ENCODE measurements at regions not wholly inside any gene's neighbourhood (a gene's known extent, or its start where the extent isn't known, plus 50 kb on each side); places are given as distances from the start of the nearest gene placed in this dataset.
"Not testable (repeated sequence)": the region's sequence is repeated elsewhere in the genome, so short reads cannot be mapped to it uniquely, and the experiment has no call there.

DNA sequence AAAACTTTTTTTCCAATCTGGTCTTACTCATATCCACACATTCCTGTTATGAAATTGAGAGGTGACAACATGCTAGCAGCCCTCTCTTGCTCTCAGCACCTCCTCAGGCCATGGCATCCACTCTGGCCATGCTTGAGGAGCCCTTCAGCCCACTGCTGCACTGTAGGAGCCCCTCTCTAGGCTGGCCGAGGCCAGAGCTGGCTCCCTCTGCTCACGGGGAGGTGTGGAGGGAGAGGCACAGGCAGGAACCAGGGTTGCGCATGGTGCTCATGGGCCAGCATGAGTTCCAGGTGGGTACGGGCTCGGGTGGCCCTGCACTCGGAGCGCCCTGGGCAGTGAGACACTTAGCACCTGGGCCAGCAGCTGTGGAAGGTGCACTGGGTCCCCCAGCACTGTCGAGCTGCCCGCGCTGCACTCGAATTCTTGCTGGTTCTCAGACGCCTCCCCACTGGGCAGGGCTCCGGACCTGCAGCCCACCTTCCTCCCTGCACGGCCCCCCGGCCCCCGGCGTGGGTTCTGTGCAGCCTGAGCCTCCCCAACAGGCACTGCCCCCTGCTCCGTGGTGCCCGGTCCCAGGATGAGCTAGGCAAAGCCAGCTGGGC is 1669.6 kb upstream of the CELF4 start:
- ATAC-seq (replicated peaks) (no peak), DNase-seq (no peak)
- H3K4me3 Mint-ChIP-seq: no peak overlapping the region
- H3K27me3 Mint-ChIP-seq: no peaks in the 10 kb centered on the region
- peaks cover 3% of the 10 kb centered on the region for H3K36me3 Mint-ChIP-seq (ENCODE audit: insufficient read depth)
- H3K27ac Mint-ChIP-seq: no peak overlapping the region
- no peaks in the 10 kb centered on the region for H3K4me1 Mint-ChIP-seq (ENCODE audit: low read depth in 2 of 2)
- H3K9me3 Mint-ChIP-seq: peaks cover 7 to 11% of the 10 kb centered on the region in 2 donors

DNA sequence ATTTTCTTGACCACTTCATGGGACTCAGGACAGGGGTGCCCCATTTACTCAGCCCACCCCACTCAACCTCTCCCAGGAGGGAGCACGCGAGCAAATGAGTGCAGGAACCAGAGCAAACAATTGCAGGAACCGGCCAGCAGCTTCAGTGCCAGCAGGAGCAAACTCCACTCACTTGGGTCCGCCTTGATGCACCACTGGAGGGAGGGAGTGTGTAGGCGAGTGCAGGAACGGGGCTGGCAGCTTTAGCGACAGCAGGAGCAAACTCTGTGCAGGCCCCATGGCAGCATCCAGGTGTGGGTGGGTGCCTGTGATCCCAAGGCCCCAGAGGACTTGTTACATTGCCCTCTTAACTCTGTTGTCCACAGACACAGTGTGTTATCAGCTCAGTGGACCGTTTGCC is 1667.3 kb upstream of the CELF4 start:
- Mint-ChIP-seq H3K27me3 (no peaks in the 10 kb centered on the region), H3K27ac (no peak overlapping the region), H3K4me1 (ENCODE audit: low read depth in 2 of 2) (no peaks in the 10 kb centered on the region), H3K4me3 (no peak overlapping the region), H3K9me3 (peaks cover 7 to 11% of the 10 kb centered on the region in 2 donors), H3K36me3 (ENCODE audit: insufficient read depth) (no peaks in the 10 kb centered on the region)
- DNase-seq (no peak), ATAC-seq (replicated peaks) (no peak)

GRCh38 chr18:39232490-39232889 is 1666.9 kb upstream of the CELF4 start:
- no peaks in the 10 kb centered on the region for H3K4me1 Mint-ChIP-seq (ENCODE audit: low read depth in 2 of 2)
- no peak overlapping the region for H3K4me3 Mint-ChIP-seq
- DNase-seq (no peak), ATAC-seq (replicated peaks) (no peak)
- no peaks in the 10 kb centered on the region for H3K27me3 Mint-ChIP-seq
- no peaks in the 10 kb centered on the region for H3K36me3 Mint-ChIP-seq (ENCODE audit: insufficient read depth)
- peaks cover 5 to 8% of the 10 kb centered on the region in 2 donors for H3K9me3 Mint-ChIP-seq
- no peak overlapping the region for H3K27ac Mint-ChIP-seq

- H3K9me3 Mint-ChIP-seq: peaks cover 10 to 28% of the 10 kb centered on the region in 2 donors
- no peak for DNase-seq
- ATAC-seq (replicated peaks): no peak
- H3K27me3 Mint-ChIP-seq: no peaks in the 10 kb centered on the region
- no peaks in the 10 kb centered on the region for H3K36me3 Mint-ChIP-seq (ENCODE audit: insufficient read depth)
- no peak overlapping the region for H3K27ac Mint-ChIP-seq
- no peak overlapping the region for H3K4me3 Mint-ChIP-seq
- H3K4me1 Mint-ChIP-seq (ENCODE audit: low read depth in 2 of 2): no peaks in the 10 kb centered on the region
These were observed 1664.6 kb upstream of the CELF4 start for GRCh38 chr18:39230086-39230803.

DNA sequence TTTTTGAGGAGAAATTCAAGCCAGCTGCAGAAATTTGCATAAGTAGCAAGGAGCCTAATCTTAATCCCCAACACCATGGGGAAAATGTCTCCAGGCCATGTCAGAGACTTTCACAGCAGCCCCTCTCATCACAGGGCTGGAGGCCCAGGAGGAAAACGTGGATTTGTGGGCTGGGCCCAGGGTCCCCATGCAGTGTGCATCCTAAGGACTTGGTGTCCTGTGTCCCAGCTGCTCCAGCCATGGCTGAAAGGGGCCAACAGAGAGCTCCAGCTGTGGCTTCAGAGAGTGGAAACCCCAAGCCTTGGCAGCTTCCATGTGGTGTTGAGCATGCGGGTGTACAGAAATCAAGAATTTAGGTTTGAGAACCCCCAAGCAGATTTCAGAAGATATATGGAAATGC is 1662.2 kb upstream of the CELF4 start:
- H3K4me1 Mint-ChIP-seq (ENCODE audit: low read depth in 2 of 2); DNase-seq; H3K27me3 Mint-ChIP-seq; ATAC-seq (replicated peaks); H3K36me3 Mint-ChIP-seq (ENCODE audit: insufficient read depth); H3K27ac Mint-ChIP-seq; H3K4me3 Mint-ChIP-seq: not testable (repeated sequence)
- H3K9me3 Mint-ChIP-seq: peaks cover 10 to 31% of the 10 kb centered on the region in 2 donors

DNA sequence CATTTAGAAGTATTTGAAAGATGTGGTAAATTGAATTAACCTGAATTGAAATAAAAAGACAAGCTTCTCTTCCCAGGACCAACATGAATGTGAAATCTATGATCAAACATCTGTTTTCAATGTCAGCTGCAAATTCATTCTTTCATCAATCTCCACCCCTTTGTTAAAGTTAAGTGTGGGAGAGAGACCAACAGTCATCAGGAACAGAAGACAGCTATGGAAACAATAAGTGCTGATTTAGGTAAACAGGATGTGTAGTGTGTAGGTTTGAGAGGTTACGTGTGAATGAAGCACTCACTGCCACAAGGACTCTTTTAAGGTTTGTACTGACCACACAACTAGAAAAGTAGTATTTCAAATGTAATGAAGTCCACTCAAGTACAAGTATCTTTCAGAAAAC is 1659.8 kb upstream of the CELF4 start:
- Mint-ChIP-seq H3K36me3 (ENCODE audit: insufficient read depth) (no peaks in the 10 kb centered on the region), H3K4me1 (ENCODE audit: low read depth in 2 of 2) (no peaks in the 10 kb centered on the region), H3K9me3 (peaks cover 7 to 39% of the 10 kb centered on the region in 2 donors), H3K4me3 (no peak overlapping the region), H3K27me3 (no peaks in the 10 kb centered on the region), H3K27ac (no peak overlapping the region)
- ATAC-seq (replicated peaks): no peak
- no peak for DNase-seq

DNA sequence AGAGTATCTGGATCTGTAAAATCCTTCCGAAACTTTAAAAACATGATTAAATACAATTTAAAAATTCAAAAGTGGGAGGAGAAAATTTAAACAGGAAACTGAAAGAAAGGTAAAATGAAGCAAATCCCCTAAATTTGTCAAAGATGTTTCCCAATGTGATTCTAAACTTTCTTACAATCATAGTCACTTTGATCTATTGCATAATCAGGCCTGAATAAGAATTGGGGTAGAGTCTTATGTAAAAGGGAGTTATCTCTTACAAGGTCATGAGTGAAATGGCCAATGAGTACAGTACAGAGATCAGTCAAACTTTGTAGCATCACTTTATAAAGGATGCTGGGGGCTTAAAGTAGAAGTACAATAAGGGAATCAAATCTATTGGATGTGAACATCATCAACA is 1657.7 kb upstream of the CELF4 start:
- H3K4me3 Mint-ChIP-seq: no peak overlapping the region
- H3K9me3 Mint-ChIP-seq: peaks cover 7 to 31% of the 10 kb centered on the region in 2 donors
- DNase-seq (no peak), ATAC-seq (replicated peaks) (no peak)
- no peaks in the 10 kb centered on the region for H3K36me3 Mint-ChIP-seq (ENCODE audit: insufficient read depth)
- no peaks in the 10 kb centered on the region for H3K27me3 Mint-ChIP-seq
- H3K27ac Mint-ChIP-seq: no peak overlapping the region
- no peaks in the 10 kb centered on the region for H3K4me1 Mint-ChIP-seq (ENCODE audit: low read depth in 2 of 2)

GRCh38 chr18:39215920-39216319 is 1650.3 kb upstream of the CELF4 start:
- DNase-seq (no peak), ATAC-seq (replicated peaks) (no peak)
- no peak overlapping the region for H3K4me3 Mint-ChIP-seq
- H3K4me1 Mint-ChIP-seq (ENCODE audit: low read depth in 2 of 2): no peaks in the 10 kb centered on the region
- no peaks in the 10 kb centered on the region for H3K36me3 Mint-ChIP-seq (ENCODE audit: insufficient read depth)
- no peak overlapping the region for H3K27ac Mint-ChIP-seq
- no peaks in the 10 kb centered on the region for H3K27me3 Mint-ChIP-seq
- peaks cover 10 to 19% of the 10 kb centered on the region in 2 donors for H3K9me3 Mint-ChIP-seq

GRCh38 chr18:39211461-39211860 is 1645.9 kb upstream of the CELF4 start:
- no peaks in the 10 kb centered on the region for H3K27me3 Mint-ChIP-seq

DNA sequence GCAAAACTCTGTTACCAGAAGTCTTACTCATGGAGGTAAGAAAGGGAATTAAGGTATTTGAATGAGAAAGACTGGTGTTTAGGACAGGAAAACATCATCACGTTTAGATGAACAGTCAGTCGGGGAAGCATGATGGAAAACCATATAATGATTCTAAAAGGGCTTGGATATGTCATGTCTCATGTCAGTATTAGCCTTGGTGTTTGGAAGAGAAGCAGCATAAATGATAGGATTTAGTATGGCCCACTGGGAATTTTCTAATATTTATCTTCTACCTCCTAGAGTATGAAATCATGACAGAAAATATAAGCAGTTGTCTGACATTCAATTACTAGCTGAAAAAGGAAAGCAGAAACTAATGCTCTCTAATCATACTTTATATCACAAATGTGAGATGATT is 1643.6 kb upstream of the CELF4 start:
- H3K36me3 Mint-ChIP-seq (ENCODE audit: insufficient read depth): no peaks in the 10 kb centered on the region
- ATAC-seq (replicated peaks) (no peak), DNase-seq (no peak)
- H3K9me3 Mint-ChIP-seq: peaks cover 6 to 14% of the 10 kb centered on the region in 2 donors
- H3K4me1 Mint-ChIP-seq (ENCODE audit: low read depth in 2 of 2): no peaks in the 10 kb centered on the region
- H3K27me3 Mint-ChIP-seq: no peaks in the 10 kb centered on the region
- no peak overlapping the region for H3K27ac Mint-ChIP-seq
- H3K4me3 Mint-ChIP-seq: no peak overlapping the region

More at GRCh38 chr18:39211461-39211860, 1645.9 kb upstream of the CELF4 start:
- DNase-seq: no peak
- ATAC-seq (replicated peaks): no peak
- no peak overlapping the region for H3K27ac Mint-ChIP-seq
- H3K9me3 Mint-ChIP-seq: peaks cover 9 to 23% of the 10 kb centered on the region in 2 donors
- H3K36me3 Mint-ChIP-seq (ENCODE audit: insufficient read depth): no peaks in the 10 kb centered on the region
- H3K4me3 Mint-ChIP-seq: no peak overlapping the region
- no peaks in the 10 kb centered on the region for H3K4me1 Mint-ChIP-seq (ENCODE audit: low read depth in 2 of 2)

- DNase-seq (no peak), ATAC-seq (replicated peaks) (no peak)
- Mint-ChIP-seq H3K27ac (no peak overlapping the region), H3K4me3 (no peak overlapping the region), H3K36me3 (ENCODE audit: insufficient read depth) (no peaks in the 10 kb centered on the region), H3K4me1 (ENCODE audit: low read depth in 2 of 2) (no peaks in the 10 kb centered on the region), H3K27me3 (no peaks in the 10 kb centered on the region), H3K9me3 (peaks cover 6 to 14% of the 10 kb centered on the region in 2 donors)
These were observed 1643.1 kb upstream of the CELF4 start for GRCh38 chr18:39208729-39209128.

DNA sequence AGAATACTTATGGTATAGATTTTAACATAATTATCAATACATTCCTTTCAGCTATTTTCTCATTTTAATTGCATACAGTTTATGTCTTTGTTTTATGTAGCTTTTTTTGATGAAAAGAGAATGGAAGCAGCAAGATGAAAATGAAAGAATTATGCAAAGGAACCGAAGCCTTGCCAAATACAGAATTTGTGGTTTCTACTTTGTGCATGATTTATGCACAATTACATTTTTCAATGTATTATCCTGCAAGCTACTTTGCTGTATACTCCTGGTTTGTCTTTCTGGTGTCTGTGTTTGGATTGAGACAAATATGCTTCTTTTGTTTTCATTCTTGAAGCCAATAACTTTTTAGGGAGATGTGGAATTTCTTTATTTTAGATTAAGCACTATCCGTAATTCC is 1642.6 kb upstream of the CELF4 start:
- ATAC-seq (replicated peaks) (no peak), DNase-seq (no peak)
- Mint-ChIP-seq H3K36me3 (ENCODE audit: insufficient read depth) (no peaks in the 10 kb centered on the region), H3K27ac (no peak overlapping the region), H3K9me3 (peaks cover 6 to 14% of the 10 kb centered on the region in 2 donors), H3K4me1 (ENCODE audit: low read depth in 2 of 2) (no peaks in the 10 kb centered on the region), H3K4me3 (no peak overlapping the region), H3K27me3 (no peaks in the 10 kb centered on the region)

- not testable (repeated sequence) for H3K27ac Mint-ChIP-seq; H3K27me3 Mint-ChIP-seq; DNase-seq; H3K4me1 Mint-ChIP-seq (ENCODE audit: low read depth in 2 of 2); H3K36me3 Mint-ChIP-seq (ENCODE audit: insufficient read depth); H3K4me3 Mint-ChIP-seq; ATAC-seq (replicated peaks); H3K9me3 Mint-ChIP-seq
These were observed 1641.0 kb upstream of the CELF4 start for GRCh38 chr18:39206398-39207103.
